ENCODE measurements at regions not wholly inside any gene's neighbourhood (a gene's known extent, or its start where the extent isn't known, plus 50 kb on each side); places are given as distances from the start of the nearest gene placed in this dataset.

DNA sequence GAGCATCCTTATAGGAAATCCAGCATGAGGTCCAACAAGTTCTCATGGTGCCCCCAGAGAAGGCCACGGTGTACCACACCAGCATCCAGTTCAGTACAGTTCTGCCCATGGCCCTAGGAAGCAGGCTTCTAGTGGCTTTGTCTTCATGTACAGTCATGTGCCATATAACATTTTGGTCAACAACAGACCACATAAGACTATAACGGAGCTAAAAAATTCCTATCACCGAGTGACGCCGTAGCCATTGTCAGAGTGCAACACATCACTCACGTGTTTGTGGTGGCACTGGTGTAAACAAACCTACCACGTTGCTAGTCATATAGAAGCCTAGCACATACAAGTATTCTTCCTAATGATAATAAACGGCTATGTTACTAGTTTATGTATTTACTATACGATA lies 209.0 kb downstream of the ARRDC4 start:
- intact Hi-C loops (cut with DNase I; ENCODE audit: low total_unique reads) = no loop called here
- H3K4me1 ChIP-seq = no peaks in the 10 kb centered on the region
- H3K4me3 ChIP-seq = no peak overlapping the region
- no peak overlapping the region for H3K27ac ChIP-seq
- TF ChIP-seq, protein P1, sequence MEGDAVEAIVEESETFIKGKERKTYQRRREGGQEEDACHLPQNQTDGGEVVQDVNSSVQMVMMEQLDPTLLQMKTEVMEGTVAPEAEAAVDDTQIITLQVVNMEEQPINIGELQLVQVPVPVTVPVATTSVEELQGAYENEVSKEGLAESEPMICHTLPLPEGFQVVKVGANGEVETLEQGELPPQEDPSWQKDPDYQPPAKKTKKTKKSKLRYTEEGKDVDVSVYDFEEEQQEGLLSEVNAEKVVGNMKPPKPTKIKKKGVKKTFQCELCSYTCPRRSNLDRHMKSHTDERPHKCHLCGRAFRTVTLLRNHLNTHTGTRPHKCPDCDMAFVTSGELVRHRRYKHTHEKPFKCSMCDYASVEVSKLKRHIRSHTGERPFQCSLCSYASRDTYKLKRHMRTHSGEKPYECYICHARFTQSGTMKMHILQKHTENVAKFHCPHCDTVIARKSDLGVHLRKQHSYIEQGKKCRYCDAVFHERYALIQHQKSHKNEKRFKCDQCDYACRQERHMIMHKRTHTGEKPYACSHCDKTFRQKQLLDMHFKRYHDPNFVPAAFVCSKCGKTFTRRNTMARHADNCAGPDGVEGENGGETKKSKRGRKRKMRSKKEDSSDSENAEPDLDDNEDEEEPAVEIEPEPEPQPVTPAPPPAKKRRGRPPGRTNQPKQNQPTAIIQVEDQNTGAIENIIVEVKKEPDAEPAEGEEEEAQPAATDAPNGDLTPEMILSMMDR (IDR thresholded peaks at IDR 0.05) = no peak
- no peak for DNase-seq
- no peaks in the 10 kb centered on the region for H3K9me3 ChIP-seq
- H3K36me3 ChIP-seq = no peaks in the 10 kb centered on the region
- H3K27me3 ChIP-seq = no peaks in the 10 kb centered on the region

DNA sequence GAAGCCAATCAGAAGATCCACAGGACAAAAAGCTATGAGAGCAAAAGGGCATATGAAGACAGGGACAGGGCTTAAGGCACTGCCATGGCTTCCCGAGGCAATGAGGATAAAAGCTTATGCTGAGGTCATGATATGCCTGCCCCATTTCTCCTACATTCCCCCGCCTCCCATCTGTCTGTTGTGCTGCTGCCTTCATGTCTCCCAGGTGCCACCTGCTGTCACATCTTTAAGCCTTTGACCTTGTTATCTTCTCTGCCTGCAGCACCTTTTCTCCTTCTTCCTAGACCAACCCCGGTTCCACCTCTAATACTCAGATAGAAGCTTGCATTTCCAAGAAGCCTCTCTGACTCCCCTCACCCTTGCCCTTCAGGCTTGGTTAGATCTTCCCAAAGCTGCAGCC lies 213.8 kb downstream of the ARRDC4 start:
- intact Hi-C loops (cut with DNase I; ENCODE audit: low total_unique reads) = no loop called here
- Histone ChIP-seq H3K4me1 (no peaks in the 10 kb centered on the region), H3K27ac (no peak overlapping the region), H3K36me3 (no peaks in the 10 kb centered on the region), H3K4me3 (no peak overlapping the region), H3K27me3 (peaks cover 0 to 4% of the 10 kb centered on the region in 2 donors), H3K9me3 (no peaks in the 10 kb centered on the region)
- DNase-seq = no peak
- TF ChIP-seq, protein P1 (IDR thresholded peaks at IDR 0.05) = no peak

DNA sequence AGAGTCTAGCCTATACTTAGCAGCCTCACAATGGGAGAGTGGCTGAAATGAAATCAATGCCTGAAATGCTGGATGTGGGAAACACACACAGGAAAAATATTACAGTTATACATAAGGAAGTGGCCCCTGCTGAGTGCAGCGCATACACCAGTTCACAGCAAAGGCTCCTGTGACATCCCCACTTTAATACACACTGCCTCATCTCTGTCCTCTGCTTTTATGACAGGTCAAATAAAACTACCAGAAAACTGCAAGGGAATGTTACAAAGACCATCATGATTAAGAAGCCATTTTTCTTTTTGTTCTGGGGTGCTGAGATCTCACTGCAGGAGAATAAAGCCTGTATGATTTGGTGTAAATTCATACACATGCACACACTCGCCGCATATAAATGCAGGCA lies 214.3 kb downstream of the ARRDC4 start:
- H3K4me3 ChIP-seq = no peak overlapping the region
- no peak for DNase-seq
- TF ChIP-seq, protein P1 (IDR thresholded peaks at IDR 0.05) = no peak
- H3K4me1 ChIP-seq = no peaks in the 10 kb centered on the region
- intact Hi-C loops (cut with DNase I; ENCODE audit: low total_unique reads) = loop anchor here (5.0 kb wide), 1 partner anchor 268 kb away; no protein-coding TSS in a partner anchor
- no peaks in the 10 kb centered on the region for H3K36me3 ChIP-seq
- no peaks in the 10 kb centered on the region for H3K9me3 ChIP-seq
- peaks cover 0 to 7% of the 10 kb centered on the region in 2 donors for H3K27me3 ChIP-seq
- no peak overlapping the region for H3K27ac ChIP-seq

DNA sequence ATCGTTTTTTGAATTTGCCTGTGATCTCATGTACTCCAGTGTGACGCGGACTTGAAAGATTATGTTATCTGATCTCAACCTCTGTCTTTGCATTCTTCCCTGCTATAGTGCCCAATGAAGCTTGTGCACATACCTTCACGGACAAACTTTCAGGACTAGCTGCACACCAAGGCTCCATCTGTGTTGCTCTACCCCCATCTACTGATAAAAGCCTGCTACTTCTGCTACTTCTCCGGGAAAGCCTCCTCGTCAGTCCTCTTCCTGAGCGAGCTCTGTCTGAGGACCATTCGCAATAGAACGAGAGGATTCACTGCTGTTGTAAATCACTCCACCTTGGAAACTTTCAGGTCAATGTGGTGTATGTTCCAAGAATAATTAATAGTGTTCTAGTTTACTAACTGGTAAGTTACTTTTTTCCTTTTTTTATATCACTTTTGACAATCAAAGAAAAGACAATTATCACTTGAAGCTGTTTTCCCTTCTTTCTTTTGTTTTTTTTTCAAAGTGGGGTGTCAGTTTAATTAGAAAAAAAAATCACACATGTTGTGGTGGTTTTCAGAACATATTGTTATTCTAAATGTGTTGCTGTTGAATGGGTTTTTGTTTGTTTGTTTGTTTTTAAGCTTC lies 217.6 kb downstream of the ARRDC4 start:
- Histone ChIP-seq H3K27ac (no peak overlapping the region), H3K27me3 (peaks cover 0 to 10% of the 10 kb centered on the region in 2 donors), H3K4me3 (no peak overlapping the region), H3K36me3 (no peaks in the 10 kb centered on the region), H3K9me3 (no peaks in the 10 kb centered on the region), H3K4me1 (no peaks in the 10 kb centered on the region)
- TF ChIP-seq, protein P1 (IDR thresholded peaks at IDR 0.05) = peak; percentile 60 to 64
- no peak for DNase-seq
- intact Hi-C loops (cut with DNase I; ENCODE audit: low total_unique reads) = loop anchor here (5.0 kb wide), 1 partner anchor 271 kb away; no protein-coding TSS in a partner anchor

DNA sequence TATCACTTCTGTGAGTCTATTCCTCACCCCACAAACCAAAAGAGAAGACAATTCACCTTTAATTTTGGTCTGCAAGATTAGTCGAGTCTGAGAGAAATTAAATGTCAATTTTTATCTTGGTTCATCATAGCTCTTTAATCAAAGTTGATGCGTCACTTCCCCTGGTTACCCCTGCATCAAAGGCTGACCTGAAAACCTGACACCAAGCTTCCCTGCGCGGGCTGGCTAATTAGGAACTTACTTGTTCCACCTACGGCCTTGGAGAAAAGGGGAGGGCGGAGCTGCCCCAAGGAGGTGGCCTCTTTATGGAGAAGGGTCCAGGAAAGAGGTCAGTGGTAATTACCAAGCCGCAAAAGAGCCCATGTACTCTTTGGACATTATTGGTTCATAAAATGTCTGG lies 218.4 kb downstream of the ARRDC4 start:
- TF ChIP-seq, protein P1 (IDR thresholded peaks at IDR 0.05) = no peak
- no peak for DNase-seq
- intact Hi-C loops (cut with DNase I; ENCODE audit: low total_unique reads) = loop anchor here (5.0 kb wide), 1 partner anchor 272 kb away; no protein-coding TSS in a partner anchor
- Histone ChIP-seq H3K9me3 (no peaks in the 10 kb centered on the region), H3K4me3 (no peak overlapping the region), H3K27ac (no peak overlapping the region), H3K4me1 (no peaks in the 10 kb centered on the region), H3K36me3 (no peaks in the 10 kb centered on the region), H3K27me3 (peaks cover 0 to 10% of the 10 kb centered on the region in 2 donors)
